Vagina (tissue), 2 donors: ENCODE measurements at regions not wholly inside any gene's neighbourhood (a gene's known extent, or its start where the extent isn't known, plus 50 kb on each side); places are given as distances from the start of the nearest gene placed in this dataset.

Source experiments
- CTCF ChIP-seq, 3 experiments: fragments of 450-650 bp in 2 of 3; fragments of 200-600 bp in 1 of 3; sonication (generic) in 1 of 3; IDR thresholded peaks; one replicate each; pipeline ENCODE4 v1.5.1; 2017 to 2019; ENCODE audit warnings: antibody characterized with exemption in 3 of 3, mild to moderate bottlenecking in 2 of 3, moderate library complexity in 2 of 3
- POLR2A ChIP-seq, 2 donors: fragments of 450-650 bp; IDR thresholded peaks; one replicate each; pipeline ENCODE4 v1.6.1; 2017; ENCODE audit warnings: antibody characterized with exemption in 2 of 2, mild to moderate bottlenecking in 2 of 2, moderate library complexity in 2 of 2

GRCh38 chr2:193270816-193271215, 1076.1 kb upstream of the TMEFF2 start:
- TF ChIP-seq CTCF (IDR thresholded peaks at IDR 0.05) (no peak), POLR2A (IDR thresholded peaks at IDR 0.05) (no peak)
